GOT3 (cell line): ENCODE measurements at regions not wholly inside any gene's neighbourhood (a gene's known extent, or its start where the extent isn't known, plus 50 kb on each side); places are given as distances from the start of the nearest gene placed in this dataset.

Experiments
- DNase-seq: peaks from one replicate; lab custom pipeline; 2025; ENCODE audit warnings: mixed read lengths; lab: John Stamatoyannopoulos, UW

DNA sequence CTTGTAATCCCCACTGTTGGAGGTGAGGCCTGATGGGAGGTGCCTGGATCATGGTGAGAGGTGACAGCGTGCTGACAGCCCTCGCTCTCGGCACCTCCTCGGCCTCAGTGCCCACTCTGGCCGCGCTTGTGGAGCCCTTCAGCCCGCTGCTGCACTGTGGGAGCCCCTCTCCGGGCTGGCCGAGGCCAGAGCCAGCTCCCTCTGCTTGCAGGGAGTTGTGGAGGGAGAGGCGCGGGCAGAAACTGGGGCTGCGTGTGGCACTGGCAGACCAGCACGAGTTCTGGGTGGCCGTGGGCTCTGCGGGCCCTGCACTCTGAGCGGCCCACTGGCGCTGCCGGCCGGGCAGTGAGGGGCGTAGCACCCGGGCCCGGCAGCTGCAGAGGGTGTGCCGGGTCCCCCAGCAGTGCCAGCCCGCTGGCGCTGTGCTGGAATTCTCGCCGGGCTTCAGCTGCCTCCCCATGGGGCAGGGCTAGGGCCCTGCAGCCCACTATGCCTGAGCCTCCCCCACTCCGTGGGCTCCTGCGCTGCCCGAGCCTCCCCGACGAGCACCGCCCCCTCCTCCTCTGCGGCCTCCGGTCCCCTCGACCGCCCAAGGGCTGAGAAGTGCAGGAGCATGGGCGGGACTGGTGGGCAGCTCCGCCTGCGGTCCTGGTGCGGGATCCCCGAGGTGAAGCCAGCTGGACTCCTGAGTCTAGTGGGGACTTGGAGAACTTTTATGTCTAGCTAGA lies 197.1 kb downstream of the SPP2 start:
- DNase-seq: no peak

GRCh38 chr2:234245945-234246344 lies 195.4 kb downstream of the SPP2 start:
- no peak for DNase-seq

GRCh38 chr2:234243871-234244565 lies 193.5 kb downstream of the SPP2 start:
- no peak for DNase-seq

- DNase-seq: no peak
Observed at GRCh38 chr2:234242459-234242836, 191.9 kb downstream of the SPP2 start.

DNA sequence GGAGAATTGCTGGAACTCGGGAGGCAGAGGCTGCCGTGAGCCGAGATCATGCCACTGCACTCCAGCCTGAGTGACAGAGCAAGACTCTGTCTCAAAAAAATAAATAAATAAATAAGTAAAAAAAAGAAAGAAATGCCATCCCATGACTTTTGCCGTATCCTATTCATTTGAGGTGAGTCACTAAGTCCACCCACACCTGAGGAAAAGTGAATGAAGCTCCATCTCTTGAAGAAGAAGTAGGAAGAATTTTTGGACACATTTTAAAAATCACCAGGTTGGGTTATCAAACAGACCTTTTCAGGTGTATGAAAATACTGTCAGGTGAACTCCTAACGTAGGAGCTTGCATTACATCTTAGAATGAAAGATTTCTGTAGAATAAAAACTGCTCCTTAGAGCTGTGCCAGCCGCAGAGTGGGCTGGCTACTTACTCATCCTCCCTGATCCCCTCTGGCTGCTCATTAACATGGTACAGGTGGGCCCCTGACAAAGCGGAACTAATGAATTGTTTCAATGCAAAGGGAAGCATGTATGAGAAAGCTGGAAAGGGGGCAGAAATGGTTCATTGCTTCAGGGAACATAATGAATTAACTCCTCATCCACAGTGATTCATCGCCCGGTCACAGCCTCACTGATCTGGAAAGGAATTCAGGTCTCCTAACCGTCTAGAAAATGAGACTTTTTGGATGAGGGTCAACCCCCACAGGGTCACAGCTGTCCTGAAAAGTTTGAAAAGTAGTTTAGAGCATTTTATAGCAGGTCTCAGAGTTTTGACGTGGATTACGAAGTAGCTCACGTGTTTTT lies 191.4 kb downstream of the SPP2 start:
- DNase-seq: no peak

DNA sequence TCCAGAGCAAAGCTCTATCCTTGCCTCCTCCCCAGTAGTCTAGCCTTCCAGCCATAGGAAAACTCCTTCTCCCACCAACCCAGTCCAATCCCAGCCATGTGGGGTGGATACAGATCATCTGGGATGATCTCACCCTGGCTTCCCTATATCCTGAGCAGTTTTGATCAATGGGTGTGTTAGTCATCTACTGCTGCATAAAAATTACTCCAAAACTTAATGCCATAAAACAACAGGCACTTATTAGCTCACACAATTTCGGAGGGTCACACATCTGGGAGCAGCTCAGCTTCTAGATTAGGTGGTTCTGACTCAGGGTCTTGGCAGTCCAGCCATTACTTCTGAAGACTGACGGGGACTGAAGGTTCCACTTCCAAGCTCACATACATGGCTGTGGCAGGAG lies 190.4 kb downstream of the SPP2 start:
- no peak for DNase-seq

GRCh38 chr2:234235191-234235590 lies 184.7 kb downstream of the SPP2 start:
- no peak for DNase-seq

- no peak for DNase-seq
Observed at GRCh38 chr2:234231460-234231859, 181.0 kb downstream of the SPP2 start.

DNA sequence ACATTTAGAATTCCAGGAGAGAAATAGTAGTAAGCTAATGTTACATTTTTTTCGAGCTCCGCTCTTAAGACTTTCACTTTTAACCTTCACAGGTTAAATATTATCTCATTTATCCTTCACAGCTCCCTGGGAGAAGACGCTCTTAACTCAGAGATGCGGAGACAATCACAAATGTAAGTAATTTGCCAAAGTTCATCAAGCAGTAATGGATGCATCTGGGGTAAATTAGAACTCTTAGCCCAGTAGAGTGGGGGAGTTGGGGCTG lies 168.5 kb downstream of the SPP2 start:
- DNase-seq: no peak

- DNase-seq: no peak
Observed at GRCh38 chr2:234218266-234219045, 168.0 kb downstream of the SPP2 start.

DNA sequence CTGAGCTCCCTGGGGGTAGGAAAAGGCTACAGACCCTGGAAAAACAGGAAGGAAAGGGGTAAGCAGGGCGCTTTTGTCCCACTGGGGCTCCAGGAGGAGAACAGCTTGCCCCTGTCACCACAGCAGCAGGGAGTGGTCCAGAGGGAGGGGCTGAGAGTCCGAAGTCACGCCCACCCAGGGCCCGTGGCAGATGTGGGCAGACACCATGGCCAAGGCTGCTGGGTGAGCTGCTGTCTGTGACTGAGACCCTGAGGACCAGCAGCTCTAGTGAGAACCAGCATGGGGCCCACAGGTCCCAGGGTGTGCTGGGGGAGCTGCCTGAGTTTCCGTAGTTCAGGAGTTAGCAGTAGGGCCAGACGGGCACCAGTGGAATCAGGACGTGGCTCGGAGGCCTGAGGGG lies 162.0 kb downstream of the SPP2 start:
- no peak for DNase-seq

- no peak for DNase-seq
Observed at GRCh38 chr2:234211797-234212196, 161.3 kb downstream of the SPP2 start.

GRCh38 chr2:234206738-234207137 lies 156.2 kb downstream of the SPP2 start:
- DNase-seq: no peak

GRCh38 chr2:234204480-234204879 lies 154.0 kb downstream of the SPP2 start:
- DNase-seq: no peak

DNA sequence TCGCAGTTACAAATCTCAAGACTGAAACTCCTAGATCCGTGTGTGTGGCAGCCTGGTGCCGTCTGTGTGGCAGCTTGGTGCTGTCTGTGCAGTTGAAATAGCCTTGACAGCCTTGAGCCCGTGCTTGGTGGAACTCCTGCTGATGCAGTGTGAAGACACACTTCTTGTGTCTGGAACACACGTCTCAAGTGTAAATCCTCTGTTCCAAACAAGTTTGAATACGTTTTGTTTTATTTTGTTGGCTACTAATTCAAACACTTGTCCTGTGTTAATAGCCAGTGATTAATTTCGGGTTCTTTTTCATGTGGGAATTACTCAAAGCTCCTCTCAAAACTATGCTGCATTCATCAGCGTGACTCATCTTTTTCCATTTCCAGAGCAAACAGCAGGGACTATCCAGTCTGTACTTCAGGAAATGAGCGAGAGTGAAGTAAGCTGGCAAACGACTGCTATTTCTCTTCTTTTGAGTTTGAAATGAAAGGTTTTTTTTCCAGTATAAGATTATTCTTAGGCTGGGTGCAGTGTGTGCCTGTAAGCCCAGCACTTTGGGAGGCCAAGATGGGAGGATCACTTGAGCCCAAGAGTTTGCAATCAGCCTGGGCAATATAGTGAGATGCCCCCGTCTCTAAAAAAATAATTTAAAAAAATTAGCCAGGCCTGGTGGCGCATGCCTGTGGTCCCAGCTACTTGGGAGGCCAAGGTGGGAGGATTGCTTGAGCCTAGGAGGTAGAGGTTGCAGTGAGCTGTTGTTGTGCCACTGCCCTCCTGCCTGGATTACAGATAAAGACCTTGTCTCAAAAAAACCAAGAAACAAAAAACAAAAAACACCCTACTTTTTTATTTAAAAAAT lies 152.9 kb downstream of the SPP2 start:
- DNase-seq: no peak

- no peak for DNase-seq
Observed at GRCh38 chr2:234202601-234203000, 152.1 kb downstream of the SPP2 start.

GRCh38 chr2:234199996-234200395 lies 149.5 kb downstream of the SPP2 start:
- no peak for DNase-seq

GRCh38 chr2:234198976-234199375 lies 148.5 kb downstream of the SPP2 start:
- DNase-seq: no peak

- DNase-seq: no peak
Observed at GRCh38 chr2:234195516-234195915, 145.0 kb downstream of the SPP2 start.

- no peak for DNase-seq
Observed at GRCh38 chr2:234193977-234194563, 143.6 kb downstream of the SPP2 start.

GRCh38 chr2:234191819-234192407 lies 141.4 kb downstream of the SPP2 start:
- DNase-seq: no peak
